NCI-H146 (cell line): ENCODE measurements at regions not wholly inside any gene's neighbourhood (a gene's known extent, or its start where the extent isn't known, plus 50 kb on each side); places are given as distances from the start of the nearest gene placed in this dataset.
A peak's percentile ranks its signal among the peaks of the same experiment; 100 is the strongest.
"Not testable (repeated sequence)": the region's sequence is repeated elsewhere in the genome, so short reads cannot be mapped to it uniquely, and the experiment has no call there.

ENCODE experiments used
- DNase-seq: peaks from one replicate; lab custom pipeline; 2025; lab: John Stamatoyannopoulos, UW

GRCh38 chr6:3900744-3901336 is 51.7 kb downstream of the FAM50B start:
- DNase-seq = no peak

DNA sequence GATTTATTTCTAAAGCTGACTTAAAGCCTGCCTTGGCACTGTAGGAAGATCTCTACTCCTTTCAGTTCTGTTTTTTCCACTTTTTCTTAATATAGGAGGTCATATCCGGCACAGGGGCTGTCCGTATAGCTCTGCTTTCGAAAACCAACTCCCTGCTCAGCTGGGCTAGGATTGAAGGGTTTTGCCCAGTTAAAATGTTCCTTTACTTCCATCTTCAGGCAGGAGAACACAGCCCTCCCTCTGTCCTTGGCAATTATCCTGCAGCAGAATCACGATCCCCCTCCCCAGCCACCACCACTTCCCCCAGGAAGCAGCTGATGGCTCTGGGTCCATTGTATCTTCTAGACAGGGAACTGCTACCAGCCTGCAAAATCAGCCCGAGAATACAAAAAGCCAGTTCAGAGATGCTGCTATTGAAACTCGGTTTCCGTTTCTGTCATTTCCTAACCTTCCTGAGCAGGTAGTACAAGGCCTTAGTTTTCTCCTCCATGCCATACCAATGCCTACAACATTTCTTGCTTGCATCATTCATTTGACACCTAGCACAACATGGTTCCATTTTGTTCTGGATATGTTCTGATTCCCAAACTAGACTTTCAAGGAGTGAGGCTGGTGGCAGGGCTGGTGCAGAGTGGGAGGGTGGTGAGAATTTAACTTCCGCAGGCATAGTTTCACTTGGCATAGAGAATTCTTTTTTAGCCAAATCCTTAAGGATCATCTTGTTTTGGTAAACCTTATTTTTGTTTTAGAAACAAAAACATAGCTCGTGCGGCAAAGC is 53.9 kb downstream of the FAM50B start:
- DNase-seq = no peak

- DNase-seq = no peak
Observed at GRCh38 chr6:3904518-3904917, 55.3 kb downstream of the FAM50B start.

- DNase-seq = no peak
Observed at GRCh38 chr6:3905945-3906845, 57.0 kb downstream of the FAM50B start.

DNA sequence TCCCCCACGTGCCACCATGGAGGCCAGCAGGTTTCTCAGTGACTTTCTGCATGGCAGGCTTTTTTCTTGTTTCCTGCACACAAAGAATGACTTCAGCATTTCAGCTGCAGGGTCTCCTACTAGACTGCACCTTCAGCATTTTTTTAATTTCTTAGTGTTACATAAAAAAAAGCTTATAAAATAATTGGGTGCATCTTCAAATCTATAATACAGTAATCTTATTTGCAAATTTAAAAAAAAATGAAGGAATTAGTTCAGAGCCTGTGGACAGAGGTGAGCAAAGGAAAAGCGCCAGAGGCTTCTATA is 57.6 kb downstream of the FAM50B start:
- DNase-seq = no peak

DNA sequence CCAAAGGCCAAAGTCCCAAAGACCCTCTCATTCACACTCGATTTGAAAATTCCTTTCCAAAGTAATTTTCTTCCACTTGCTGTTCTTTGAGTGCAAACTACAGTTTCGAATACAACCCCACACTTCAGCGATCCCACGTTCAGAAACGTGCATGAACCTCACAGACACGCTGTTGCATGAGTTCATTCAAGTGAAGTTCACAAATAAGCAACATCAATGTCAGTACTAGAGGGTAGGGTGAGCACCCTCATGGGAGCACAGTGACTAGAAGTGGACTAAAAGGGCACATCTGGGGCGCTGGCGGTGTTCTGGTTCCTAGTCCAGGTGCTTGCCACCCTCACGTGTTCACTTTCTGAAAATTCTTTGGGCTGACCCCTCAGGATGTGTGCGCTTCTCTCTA is 59.0 kb downstream of the FAM50B start:
- no peak for DNase-seq

- no peak for DNase-seq
Observed at GRCh38 chr6:3908961-3909360, 59.8 kb downstream of the FAM50B start.

- no peak for DNase-seq
Observed at GRCh38 chr6:3910106-3910663, 61.0 kb downstream of the FAM50B start.

GRCh38 chr6:3911130-3911529 is 62.0 kb downstream of the FAM50B start:
- DNase-seq = no peak

DNA sequence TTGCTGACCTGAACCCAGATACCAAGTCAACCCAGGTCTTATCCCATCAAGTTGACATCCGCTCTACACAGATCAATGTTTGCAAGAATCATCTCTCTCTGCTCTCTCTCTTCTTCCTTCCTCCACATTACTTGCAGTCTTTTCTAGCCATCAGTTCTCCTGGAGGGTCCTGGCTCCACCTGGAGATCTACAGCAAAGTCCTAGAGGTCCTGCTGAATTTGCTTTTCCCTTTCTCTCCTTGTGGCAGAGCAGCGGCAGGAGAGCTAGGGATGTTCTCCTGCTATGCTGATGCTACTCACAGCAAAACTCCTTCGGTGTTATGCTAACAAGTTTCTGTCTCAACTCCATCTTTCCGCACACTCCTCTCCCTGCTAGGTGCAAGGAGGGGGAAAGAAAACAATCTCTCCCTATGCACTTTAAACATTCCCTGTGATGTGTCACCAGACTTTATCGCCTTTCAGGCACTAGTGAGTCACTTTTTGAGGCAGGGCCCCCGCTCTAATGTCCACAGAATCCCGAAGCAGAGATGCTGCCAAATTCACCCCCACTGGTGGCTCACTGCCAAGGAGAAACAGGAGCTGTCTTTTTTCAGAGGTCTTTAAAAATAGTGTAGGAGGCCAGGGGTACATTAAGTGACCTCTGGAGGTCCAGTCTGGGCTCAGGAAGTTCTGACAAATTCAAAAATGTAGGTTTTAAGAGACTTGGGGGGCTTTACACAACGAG is 62.6 kb downstream of the FAM50B start:
- DNase-seq = no peak

- DNase-seq = no peak
Observed at GRCh38 chr6:3912361-3913076, 63.3 kb downstream of the FAM50B start.

DNA sequence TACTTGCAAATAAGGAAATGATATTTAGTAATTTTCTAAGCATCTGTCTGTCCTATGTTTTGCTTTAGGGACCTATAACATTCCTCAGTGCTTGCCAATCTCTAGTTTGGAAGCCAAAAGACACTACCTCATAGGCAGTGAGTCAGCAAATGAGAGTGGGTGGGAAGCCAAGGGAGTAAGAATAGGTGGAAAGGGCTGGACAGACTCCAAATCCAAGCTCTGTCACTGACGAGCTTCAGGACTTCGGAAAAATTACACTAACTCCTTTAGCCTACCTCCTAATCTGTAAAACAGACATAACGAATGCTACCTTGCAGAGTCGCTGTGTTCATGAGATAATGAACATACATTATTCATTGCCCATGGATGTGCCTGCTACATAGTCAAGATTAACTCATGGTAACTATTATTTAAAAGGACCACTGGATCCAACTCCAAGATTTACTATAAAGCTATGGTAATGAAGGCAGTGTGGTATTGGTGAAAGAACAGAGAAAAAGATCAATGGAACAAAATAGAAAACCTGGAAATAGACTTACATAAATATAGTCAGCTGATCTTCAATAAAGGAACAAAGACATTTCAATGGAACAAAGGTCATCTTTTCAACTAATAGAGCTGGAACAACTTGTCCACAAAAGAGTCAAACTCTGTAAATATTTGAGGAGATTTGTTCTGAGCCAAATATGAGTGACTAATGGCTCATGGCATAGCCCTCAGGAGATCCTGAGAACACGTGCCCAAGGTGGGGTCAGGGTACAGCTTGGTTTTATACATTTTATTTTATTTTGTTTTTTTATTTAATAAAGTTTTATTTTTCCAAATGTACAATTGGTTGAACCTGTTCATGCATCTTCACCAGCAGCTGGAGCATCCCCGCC is 64.1 kb downstream of the FAM50B start:
- peak; percentile 50 for DNase-seq

DNA sequence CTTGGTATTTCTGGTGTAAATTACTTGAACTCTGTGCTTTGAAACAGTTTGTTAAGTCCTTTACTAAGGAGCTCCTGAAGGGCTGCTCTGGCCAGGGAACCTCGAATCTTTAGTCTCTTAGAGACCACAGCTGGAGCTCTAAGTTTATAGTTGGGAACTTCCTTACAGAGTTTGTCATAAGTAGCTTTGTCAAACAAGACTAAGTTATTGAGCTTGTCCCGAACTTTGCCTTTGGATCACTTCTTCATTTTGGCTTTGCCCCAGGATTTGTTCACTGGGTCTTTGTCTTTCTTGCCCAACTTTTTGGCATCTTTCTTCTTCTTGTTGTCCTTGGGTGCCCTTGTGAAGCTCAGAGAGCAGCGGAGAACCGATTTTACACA is 64.8 kb downstream of the FAM50B start:
- no peak for DNase-seq

GRCh38 chr6:3915076-3915791 is 66.1 kb downstream of the FAM50B start:
- no peak for DNase-seq

GRCh38 chr6:3916211-3916610 is 67.0 kb downstream of the FAM50B start:
- no peak for DNase-seq

DNA sequence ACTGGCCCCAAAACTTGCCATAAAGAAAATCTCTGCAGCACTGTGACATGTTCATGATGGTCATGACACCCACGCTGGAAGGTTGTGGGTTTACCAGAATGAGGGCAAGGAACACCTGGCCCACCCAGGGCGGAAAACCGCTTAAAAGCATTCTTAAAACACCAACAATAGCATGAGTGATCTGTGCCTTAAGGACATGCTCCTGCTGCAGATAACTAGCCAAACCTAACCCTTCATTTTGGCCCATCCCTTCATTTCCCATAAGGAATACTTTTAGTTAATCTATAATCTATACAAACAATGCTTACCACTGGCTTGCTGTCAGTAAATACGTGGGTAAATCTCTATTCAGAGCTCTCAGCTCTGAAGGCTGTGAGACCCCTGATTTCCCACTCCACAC is 67.6 kb downstream of the FAM50B start:
- not testable (repeated sequence) for DNase-seq

DNA sequence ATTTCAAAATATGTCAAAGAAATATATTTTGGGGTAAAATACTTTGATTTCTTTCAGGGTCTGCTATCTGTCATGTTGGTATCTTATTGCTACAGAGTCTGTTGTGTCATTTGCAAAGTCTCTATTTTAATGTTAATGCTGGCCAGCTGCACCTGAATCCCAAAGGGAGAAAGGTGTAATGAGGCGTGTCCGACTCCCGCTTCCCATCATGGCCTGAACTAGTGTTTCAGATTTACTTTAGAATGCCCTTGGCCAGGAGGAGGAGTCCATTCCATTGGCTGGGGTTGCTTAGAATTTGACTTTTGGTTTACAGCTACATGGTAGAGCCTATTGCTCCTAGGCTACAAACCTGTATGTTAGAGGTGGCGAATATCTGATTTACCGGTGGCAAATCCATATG is 69.3 kb downstream of the FAM50B start:
- DNase-seq = peak; percentile 24

DNA sequence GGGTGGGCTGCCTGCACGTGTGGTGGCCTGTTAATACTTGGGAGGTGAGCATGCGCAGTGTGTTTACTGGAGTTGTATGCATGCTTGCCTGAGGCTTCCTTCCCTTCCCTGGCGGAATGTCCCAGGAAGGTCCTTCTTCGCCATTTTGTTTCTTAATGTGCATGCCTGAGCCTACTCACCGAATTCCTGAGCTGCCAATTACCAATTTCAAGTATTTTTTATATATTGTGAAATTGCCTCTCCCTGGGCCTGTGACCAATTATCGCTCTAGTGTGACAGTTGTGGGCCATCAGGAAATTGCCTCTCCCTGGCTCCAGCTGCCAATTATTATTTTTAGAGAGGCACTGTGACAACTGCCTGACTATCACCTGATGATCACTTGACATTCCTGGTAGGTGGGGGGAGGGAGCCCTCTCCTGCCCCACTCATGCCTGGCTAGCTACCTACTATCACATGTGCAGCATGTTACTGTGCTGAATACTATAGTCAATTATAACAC is 70.0 kb downstream of the FAM50B start:
- DNase-seq = no peak

DNA sequence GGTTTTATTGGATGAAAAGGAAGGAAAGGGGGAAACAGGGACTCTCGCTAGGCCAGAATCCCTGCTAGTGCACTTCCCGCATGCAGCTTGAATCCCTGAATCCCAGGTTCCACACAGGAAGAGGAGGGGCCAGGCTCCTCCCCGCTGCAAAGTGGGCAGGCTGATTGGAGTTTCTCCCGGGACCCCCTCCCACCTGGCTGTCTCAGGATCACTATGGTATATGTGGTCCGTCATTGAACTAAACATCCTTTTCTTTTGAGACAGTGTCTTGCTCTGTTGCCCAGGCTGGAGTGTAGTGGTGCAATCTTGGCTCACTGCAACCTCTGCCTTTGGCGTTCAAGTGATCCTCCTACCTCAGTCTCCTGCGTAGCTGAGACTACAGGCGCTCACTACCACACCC is 70.7 kb downstream of the FAM50B start:
- no peak for DNase-seq

- DNase-seq = no peak
Observed at GRCh38 chr6:3920321-3920720, 71.1 kb downstream of the FAM50B start.
